Prostate gland (tissue), 2 donors: ENCODE measurements at regions not wholly inside any gene's neighbourhood (a gene's known extent, or its start where the extent isn't known, plus 50 kb on each side); places are given as distances from the start of the nearest gene placed in this dataset.
"Not testable (repeated sequence)": the region's sequence is repeated elsewhere in the genome, so short reads cannot be mapped to it uniquely, and the experiment has no call there.

Experiments used
- DNase-seq: peaks from one replicate; pipeline ENCODE4 v3.0.0-alpha.2; 2019; ENCODE audit warnings: low spot score
- H3K27ac ChIP-seq, 2 donors: fragments of 200-600 bp; sonication (generic); 2 replicates each; pipeline ENCODE4 v1.5.1; 2017 to 2019
- H3K27me3 ChIP-seq: fragments of 200-600 bp; sonication (generic); replicated peaks from 2 replicates; pipeline ENCODE4 v1.5.1; 2019; ENCODE audit not compliant: insufficient read depth
- H3K36me3 ChIP-seq, 2 donors: fragments of 200-600 bp; sonication (generic); 1 replicate in 1 of 2; 2 replicates in 1 of 2; pipeline versions ENCODE4 v1.5.1 to v1.8.1; 2017 to 2019
- H3K4me1 ChIP-seq: fragments of 200-600 bp; sonication (generic); replicated peaks from 2 replicates; pipeline ENCODE4 v1.5.1; 2019
- H3K4me3 ChIP-seq, 2 donors: fragments of 200-600 bp; sonication (generic); 2 replicates each; pipeline ENCODE4 v1.5.1; 2017 to 2019
- H3K9me3 ChIP-seq: fragments of 200-600 bp; sonication (generic); 2 replicates; pipeline ENCODE4 v1.5.1; 2017
- POLR2A ChIP-seq: fragments of 450-650 bp; IDR thresholded peaks from one replicate; pipeline ENCODE4 v1.6.1; 2016; ENCODE audit warnings: antibody characterized with exemption, mild to moderate bottlenecking
- POLR2AphosphoS5 ChIP-seq: sonication (generic); formaldehyde crosslinking; IDR thresholded peaks from one replicate; pipeline ENCODE4 v1.6.1; 2017; ENCODE audit warnings: antibody characterized with exemption
- WGBS: methylation state at CpG from one replicate; pipeline ENCODE4 v1.1.5; 2018; 5-methylcytosine and 5-hydroxymethylcytosine counted together
- intact Hi-C: fragments of 100-400 bp; cut with DNase I; formaldehyde crosslinking; loops from one replicate; pipeline ENCODE4 v1.14.2; 2022
- TF ChIP-seq, protein P1 (sequence below), 4 experiments: fragments of 200-600 bp in 2 of 4; fragments of 450-650 bp in 2 of 4; sonication (generic) in 2 of 4; IDR thresholded peaks; 1 replicate in 3 of 4; 2 replicates in 1 of 4; pipeline ENCODE4 v1.5.1; 2016 to 2019; ENCODE audit warnings: antibody characterized with exemption in 4 of 4, mild to moderate bottlenecking in 2 of 4, moderate library complexity in 2 of 4

DNA sequence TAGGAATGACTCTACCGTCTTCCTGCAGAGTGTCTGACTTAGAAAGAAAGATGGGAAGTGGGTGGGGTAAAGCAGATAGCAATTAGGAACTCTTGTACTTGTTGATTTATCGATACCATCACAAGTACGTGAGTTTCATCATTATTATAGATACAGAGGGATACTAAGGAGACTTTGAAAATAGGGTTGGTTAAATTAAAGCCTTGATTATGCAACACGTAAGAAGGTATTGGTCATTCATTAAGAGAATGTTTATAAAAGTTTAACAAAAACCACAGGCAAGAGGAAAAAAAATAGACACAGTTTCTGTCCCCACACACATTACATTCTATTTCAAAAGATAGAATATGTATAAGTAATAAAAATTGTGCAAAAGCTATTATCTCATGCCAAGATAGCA lies 65.9 kb upstream of the UGT2B7 start:
- no peaks in the 10 kb centered on the region for H3K4me1 ChIP-seq
- 92% methylated on average over 4 of the region's 4 CpGs for WGBS
- no peaks in the 10 kb centered on the region for H3K36me3 ChIP-seq
- H3K9me3 ChIP-seq, result no peaks in the 10 kb centered on the region
- H3K27me3 ChIP-seq, result no peaks in the 10 kb centered on the region
- H3K27ac ChIP-seq, result no peak overlapping the region
- H3K4me3 ChIP-seq, result no peak overlapping the region
- no peak for DNase-seq
- TF ChIP-seq, protein P1, sequence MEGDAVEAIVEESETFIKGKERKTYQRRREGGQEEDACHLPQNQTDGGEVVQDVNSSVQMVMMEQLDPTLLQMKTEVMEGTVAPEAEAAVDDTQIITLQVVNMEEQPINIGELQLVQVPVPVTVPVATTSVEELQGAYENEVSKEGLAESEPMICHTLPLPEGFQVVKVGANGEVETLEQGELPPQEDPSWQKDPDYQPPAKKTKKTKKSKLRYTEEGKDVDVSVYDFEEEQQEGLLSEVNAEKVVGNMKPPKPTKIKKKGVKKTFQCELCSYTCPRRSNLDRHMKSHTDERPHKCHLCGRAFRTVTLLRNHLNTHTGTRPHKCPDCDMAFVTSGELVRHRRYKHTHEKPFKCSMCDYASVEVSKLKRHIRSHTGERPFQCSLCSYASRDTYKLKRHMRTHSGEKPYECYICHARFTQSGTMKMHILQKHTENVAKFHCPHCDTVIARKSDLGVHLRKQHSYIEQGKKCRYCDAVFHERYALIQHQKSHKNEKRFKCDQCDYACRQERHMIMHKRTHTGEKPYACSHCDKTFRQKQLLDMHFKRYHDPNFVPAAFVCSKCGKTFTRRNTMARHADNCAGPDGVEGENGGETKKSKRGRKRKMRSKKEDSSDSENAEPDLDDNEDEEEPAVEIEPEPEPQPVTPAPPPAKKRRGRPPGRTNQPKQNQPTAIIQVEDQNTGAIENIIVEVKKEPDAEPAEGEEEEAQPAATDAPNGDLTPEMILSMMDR (IDR thresholded peaks at IDR 0.05), result no peak
- TF ChIP-seq POLR2A (no peak), POLR2AphosphoS5 (no peak)
- intact Hi-C loops, result no loop called here

DNA sequence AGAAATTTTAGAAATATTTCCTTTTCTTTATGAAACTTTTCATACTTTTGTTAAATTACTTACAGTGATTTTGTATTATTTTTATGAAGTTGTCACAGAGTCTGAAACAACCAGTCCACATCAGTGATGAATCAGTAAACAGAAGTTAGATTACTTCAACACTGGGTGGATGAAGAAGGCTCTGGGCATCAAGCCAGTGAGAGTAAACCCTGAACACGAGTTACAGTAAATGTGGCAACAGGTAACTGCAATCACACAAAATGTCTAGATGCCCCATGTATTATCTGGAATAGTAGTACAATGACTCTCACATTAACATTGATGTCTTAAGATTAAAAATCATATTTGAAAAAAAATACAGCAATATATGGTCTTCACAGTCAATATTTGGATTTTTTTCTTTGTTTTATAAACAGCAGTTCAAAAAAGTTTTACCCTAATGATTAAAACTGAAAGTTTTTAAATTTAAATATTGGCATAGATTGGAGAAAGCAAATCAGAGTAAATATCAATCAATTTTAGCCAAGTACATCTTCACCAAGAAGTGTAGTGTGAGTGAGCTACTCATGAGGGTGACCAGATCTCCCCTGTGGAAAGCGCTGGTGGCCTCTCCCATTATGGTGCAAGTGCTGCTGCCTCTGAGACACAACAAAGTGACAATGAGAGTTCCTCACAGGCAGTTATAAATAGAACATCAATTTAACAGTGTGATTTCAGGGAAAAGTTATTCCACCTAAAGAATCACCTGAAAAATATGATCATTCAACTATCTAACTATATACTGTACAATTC lies 63.2 kb upstream of the UGT2B7 start:
- WGBS, result 49% methylated on average over 2 of the region's 2 CpGs
- H3K9me3 ChIP-seq, result no peaks in the 10 kb centered on the region
- no peak overlapping the region for H3K27ac ChIP-seq
- no peak overlapping the region for H3K4me3 ChIP-seq
- H3K36me3 ChIP-seq, result no peaks in the 10 kb centered on the region
- no peaks in the 10 kb centered on the region for H3K4me1 ChIP-seq
- DNase-seq, result no peak
- intact Hi-C loops, result no loop called here
- no peak for TF ChIP-seq POLR2A
- TF ChIP-seq, protein P1 (IDR thresholded peaks at IDR 0.05), result no peak
- TF ChIP-seq POLR2AphosphoS5, result no peak
- H3K27me3 ChIP-seq, result no peaks in the 10 kb centered on the region

DNA sequence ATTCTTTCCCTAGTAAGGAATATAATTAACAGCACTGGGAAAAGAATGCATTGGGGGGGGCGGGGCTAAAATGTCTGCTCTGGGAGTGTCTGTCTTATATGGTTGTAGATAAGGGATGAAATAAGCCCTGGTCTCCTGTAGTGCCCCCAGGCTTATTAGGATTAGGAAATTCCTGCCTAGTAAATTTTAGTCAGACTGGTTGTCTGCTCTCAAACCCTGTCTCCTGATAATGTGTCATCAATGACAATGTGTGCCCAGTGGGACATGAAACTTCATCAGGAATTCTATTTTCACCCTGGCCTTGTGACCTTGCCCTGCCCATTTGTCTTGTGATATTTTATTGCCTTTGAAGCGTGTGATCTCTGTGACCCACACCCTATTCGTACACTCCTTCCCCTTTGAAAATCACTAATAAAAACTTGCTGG lies 61.9 kb upstream of the UGT2B7 start:
- H3K36me3 ChIP-seq, H3K27ac ChIP-seq, H3K9me3 ChIP-seq, DNase-seq, H3K4me3 ChIP-seq, intact Hi-C loops, H3K27me3 ChIP-seq, H3K4me1 ChIP-seq: not testable (repeated sequence)
- 56% methylated on average over 3 of the region's 3 CpGs for WGBS

DNA sequence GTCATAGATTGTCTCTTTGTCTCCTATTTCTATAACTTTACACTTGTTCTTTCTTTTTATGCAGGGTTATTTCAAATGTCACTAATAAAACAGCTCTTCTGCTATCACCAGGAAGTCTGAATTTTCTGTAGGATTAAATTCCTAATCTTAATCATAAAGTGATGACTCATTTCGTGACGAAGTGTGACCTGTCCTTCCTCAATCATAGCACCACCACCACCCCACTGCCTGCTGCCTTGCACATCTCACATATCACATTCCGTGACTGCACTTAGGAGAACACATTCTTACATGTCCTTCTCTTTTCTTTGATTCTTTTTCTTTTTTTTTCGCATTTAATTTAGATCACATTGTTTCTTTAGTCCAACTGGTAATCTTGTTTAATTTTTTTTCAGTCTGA lies 57.7 kb upstream of the UGT2B7 start:
- TF ChIP-seq POLR2AphosphoS5 (no peak), POLR2A (no peak)
- TF ChIP-seq, protein P1 (IDR thresholded peaks at IDR 0.05), result no peak
- 83% methylated on average over 4 of the region's 4 CpGs for WGBS
- Histone ChIP-seq H3K36me3 (no peaks in the 10 kb centered on the region), H3K27ac (no peak overlapping the region), H3K4me1 (no peaks in the 10 kb centered on the region), H3K9me3 (no peaks in the 10 kb centered on the region), H3K4me3 (no peak overlapping the region), H3K27me3 (no peaks in the 10 kb centered on the region)
- no peak for DNase-seq
- intact Hi-C loops, result no loop called here

DNA sequence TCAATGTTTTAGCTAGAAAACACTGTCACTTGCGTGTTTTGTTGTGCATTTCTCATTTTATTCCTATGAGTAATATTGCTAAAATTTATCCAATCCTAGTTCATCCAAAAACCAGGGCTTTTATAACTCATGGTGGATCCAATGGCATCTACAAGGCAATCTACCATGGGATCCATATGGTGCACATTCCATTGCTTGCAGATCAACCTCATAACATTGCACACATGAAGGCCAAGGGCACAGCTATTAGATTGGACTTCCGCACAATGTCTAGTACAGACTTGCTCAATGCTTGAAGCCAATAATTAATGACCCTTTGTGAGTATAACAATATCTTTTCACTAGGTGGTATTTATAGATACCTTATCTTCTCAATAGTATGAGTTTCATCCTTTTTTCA lies 57.2 kb upstream of the UGT2B7 start:
- 93% methylated on average over 2 of the region's 2 CpGs for WGBS
- no peak overlapping the region for H3K27ac ChIP-seq
- TF ChIP-seq POLR2A (no peak), POLR2AphosphoS5 (no peak)
- TF ChIP-seq, protein P1 (IDR thresholded peaks at IDR 0.05), result no peak
- no peak overlapping the region for H3K4me3 ChIP-seq
- DNase-seq, result no peak
- no peaks in the 10 kb centered on the region for H3K27me3 ChIP-seq
- no peaks in the 10 kb centered on the region for H3K9me3 ChIP-seq
- H3K36me3 ChIP-seq, result no peaks in the 10 kb centered on the region
- intact Hi-C loops, result no loop called here
- no peaks in the 10 kb centered on the region for H3K4me1 ChIP-seq
